DND-41 (cell line): ENCODE measurements at regions not wholly inside any gene's neighbourhood (a gene's known extent, or its start where the extent isn't known, plus 50 kb on each side); places are given as distances from the start of the nearest gene placed in this dataset.

ENCODE experiments used
- ATAC-seq: fragments of 200-7000 bp; cut with Tn5 transposase; 3 replicates; pipeline ENCODE4 v1.9.1; 2021; ENCODE audit warnings: low read depth; ENCODE audit not compliant: insufficient read depth
- DNase-seq: peaks from one replicate; pipeline ENCODE4 v3.0.0-alpha.2; 2020
- H2AFZ ChIP-seq: 2 replicates; pipeline ENCODE4 v1.6.0; 2012; ENCODE audit warnings: low read depth, low read length
- H3K27ac ChIP-seq: 2 replicates; pipeline ENCODE4 v1.5.1; 2012; ENCODE audit warnings: low read length, inconsistent platforms
- H3K27me3 ChIP-seq: fragments of 200-600 bp; sonication (generic); 2 replicates; pipeline ENCODE4 v1.6.0; 2012; ENCODE audit warnings: low read length, mild to moderate bottlenecking, inconsistent platforms; ENCODE audit not compliant: insufficient read depth, poor library complexity
- H3K36me3 ChIP-seq: 2 replicates; pipeline ENCODE4 v1.5.1; 2012; ENCODE audit warnings: low read length, inconsistent platforms; ENCODE audit not compliant: insufficient read depth
- H3K4me1 ChIP-seq: 2 replicates; pipeline ENCODE4 v1.5.1; 2012; ENCODE audit warnings: mild to moderate bottlenecking, low read length; ENCODE audit not compliant: insufficient read depth
- H3K4me2 ChIP-seq: 2 replicates; pipeline ENCODE4 v1.6.0; 2012; ENCODE audit warnings: mild to moderate bottlenecking, moderate library complexity, low read length, inconsistent platforms; ENCODE audit not compliant: insufficient read depth
- H3K4me3 ChIP-seq, 2 experiments: fragments of 200-600 bp in 1 of 2; shearing (Covaris generic) in 1 of 2; 2 replicates each; pipeline ENCODE4 v1.5.1; 2012 to 2016; ENCODE audit warnings: inconsistent platforms in 2 of 2, low read length in 2 of 2, mild to moderate bottlenecking in 2 of 2, low read depth in 1 of 2, moderate library complexity in 1 of 2
- H3K79me2 ChIP-seq: 2 replicates; pipeline ENCODE4 v1.6.0; 2012; ENCODE audit warnings: low read length, inconsistent platforms; ENCODE audit not compliant: insufficient read depth
- H3K9ac ChIP-seq: 2 replicates; pipeline ENCODE4 v1.6.0; 2012; ENCODE audit warnings: low read depth, mild to moderate bottlenecking, inconsistent platforms, low read length, moderate library complexity
- H3K9me3 ChIP-seq: 2 replicates; pipeline ENCODE4 v1.5.1; 2012; ENCODE audit warnings: low read length, moderate library complexity, mild to moderate bottlenecking, inconsistent platforms; ENCODE audit not compliant: insufficient read depth, severe bottlenecking
- H4K20me1 ChIP-seq: 2 replicates; pipeline ENCODE4 v1.6.0; 2012; ENCODE audit warnings: low read length; ENCODE audit not compliant: insufficient read depth
- EZH2 ChIP-seq: IDR thresholded peaks from 3 replicates; pipeline ENCODE4 v1.6.1; 2012; ENCODE audit warnings: borderline replicate concordance, low read depth, mild to moderate bottlenecking, moderate library complexity, low read length, inconsistent platforms; ENCODE audit not compliant: severe bottlenecking
- TF ChIP-seq, protein P1 (sequence below): IDR thresholded peaks from 2 replicates; pipeline ENCODE4 v1.5.1; 2012; ENCODE audit warnings: borderline replicate concordance, low read length, moderate library complexity, mild to moderate bottlenecking; ENCODE audit not compliant: poor library complexity, severe bottlenecking; ENCODE audit errors: extremely low read depth

DNA sequence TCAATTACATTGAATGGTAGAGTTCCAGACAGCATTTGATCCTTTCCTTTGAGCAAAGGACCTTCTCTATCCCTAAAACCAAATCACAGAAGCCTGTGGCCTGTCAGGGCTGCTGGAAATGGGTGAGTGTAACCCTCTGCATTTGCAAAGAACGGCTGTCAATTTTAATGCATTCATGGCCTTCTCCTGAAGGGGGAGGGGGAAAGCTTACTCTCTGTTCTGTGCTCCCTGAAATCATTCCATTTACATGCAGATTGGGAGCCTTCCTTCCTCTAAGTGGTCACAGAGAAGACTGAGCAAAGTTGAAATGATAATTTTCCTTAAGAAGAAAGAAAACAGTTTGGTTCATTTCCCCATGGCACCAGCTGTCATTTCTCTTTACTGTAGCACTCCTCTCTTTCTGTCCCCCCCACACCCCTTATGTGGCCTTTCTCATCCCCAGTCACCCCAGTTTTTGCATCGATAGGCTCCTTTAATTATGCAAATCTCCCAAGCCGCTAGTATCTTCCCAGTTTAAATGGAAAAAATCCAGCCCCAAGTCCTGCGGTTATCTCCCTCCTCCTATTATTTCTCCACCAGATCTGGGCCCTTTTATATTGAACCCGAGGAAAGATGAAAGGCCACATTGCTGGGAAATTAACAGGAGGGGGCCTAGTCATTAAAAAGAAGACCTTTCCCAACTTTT, 109.4 kb upstream of the KIRREL3 start:
- H3K27me3 ChIP-seq = peaks cover 34% of the 10 kb centered on the region
- H4K20me1 ChIP-seq = no peaks in the 10 kb centered on the region; the same call in 1 of the 2 replicates
- H3K9ac ChIP-seq = no peak overlapping the region
- ATAC-seq (no peak), DNase-seq (no peak)
- H3K9me3 ChIP-seq = no peaks in the 10 kb centered on the region
- no peaks in the 10 kb centered on the region for H3K36me3 ChIP-seq
- H3K4me3 ChIP-seq = no peak overlapping the region
- no peaks in the 10 kb centered on the region for H3K4me1 ChIP-seq
- TF ChIP-seq EZH2 = no peak
- TF ChIP-seq, protein P1, sequence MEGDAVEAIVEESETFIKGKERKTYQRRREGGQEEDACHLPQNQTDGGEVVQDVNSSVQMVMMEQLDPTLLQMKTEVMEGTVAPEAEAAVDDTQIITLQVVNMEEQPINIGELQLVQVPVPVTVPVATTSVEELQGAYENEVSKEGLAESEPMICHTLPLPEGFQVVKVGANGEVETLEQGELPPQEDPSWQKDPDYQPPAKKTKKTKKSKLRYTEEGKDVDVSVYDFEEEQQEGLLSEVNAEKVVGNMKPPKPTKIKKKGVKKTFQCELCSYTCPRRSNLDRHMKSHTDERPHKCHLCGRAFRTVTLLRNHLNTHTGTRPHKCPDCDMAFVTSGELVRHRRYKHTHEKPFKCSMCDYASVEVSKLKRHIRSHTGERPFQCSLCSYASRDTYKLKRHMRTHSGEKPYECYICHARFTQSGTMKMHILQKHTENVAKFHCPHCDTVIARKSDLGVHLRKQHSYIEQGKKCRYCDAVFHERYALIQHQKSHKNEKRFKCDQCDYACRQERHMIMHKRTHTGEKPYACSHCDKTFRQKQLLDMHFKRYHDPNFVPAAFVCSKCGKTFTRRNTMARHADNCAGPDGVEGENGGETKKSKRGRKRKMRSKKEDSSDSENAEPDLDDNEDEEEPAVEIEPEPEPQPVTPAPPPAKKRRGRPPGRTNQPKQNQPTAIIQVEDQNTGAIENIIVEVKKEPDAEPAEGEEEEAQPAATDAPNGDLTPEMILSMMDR = no peak
- no peak overlapping the region for H2AFZ ChIP-seq
- no peaks in the 10 kb centered on the region for H3K79me2 ChIP-seq
- H3K4me2 ChIP-seq = no peak overlapping the region
- H3K27ac ChIP-seq = no peak overlapping the region

DNA sequence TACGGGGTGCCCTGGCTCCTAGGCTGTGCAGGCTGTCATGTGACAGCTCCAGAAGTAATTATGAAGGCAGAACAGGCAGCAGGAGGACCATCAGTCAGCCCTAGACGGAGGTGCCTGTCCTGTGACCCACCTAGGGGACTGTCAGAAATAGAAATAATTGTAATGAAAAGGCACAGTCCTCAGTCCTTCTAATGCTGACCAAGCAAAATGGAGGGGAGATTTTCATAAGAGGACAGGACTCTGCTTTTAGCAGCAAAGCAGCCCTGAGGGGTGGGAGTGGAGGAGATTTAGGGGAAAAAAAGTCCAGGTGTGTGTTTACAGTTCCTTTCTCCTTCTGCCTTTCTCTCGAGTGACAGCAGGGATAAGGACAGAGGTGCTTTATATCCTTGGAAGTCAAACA, 108.3 kb upstream of the KIRREL3 start:
- no peaks in the 10 kb centered on the region for H3K4me1 ChIP-seq
- no peak overlapping the region for H2AFZ ChIP-seq
- H3K4me3 ChIP-seq = no peak overlapping the region
- H3K9me3 ChIP-seq = no peaks in the 10 kb centered on the region
- DNase-seq = no peak
- no peaks in the 10 kb centered on the region; the same call in 1 of the 2 replicates for H4K20me1 ChIP-seq
- no peak for ATAC-seq
- H3K79me2 ChIP-seq = no peaks in the 10 kb centered on the region
- no peaks in the 10 kb centered on the region for H3K36me3 ChIP-seq
- H3K4me2 ChIP-seq = no peak overlapping the region
- no peak for TF ChIP-seq EZH2
- TF ChIP-seq, protein P1 = no peak
- peaks cover 40% of the 10 kb centered on the region for H3K27me3 ChIP-seq
- H3K27ac ChIP-seq = no peak overlapping the region
- no peak overlapping the region for H3K9ac ChIP-seq

DNA sequence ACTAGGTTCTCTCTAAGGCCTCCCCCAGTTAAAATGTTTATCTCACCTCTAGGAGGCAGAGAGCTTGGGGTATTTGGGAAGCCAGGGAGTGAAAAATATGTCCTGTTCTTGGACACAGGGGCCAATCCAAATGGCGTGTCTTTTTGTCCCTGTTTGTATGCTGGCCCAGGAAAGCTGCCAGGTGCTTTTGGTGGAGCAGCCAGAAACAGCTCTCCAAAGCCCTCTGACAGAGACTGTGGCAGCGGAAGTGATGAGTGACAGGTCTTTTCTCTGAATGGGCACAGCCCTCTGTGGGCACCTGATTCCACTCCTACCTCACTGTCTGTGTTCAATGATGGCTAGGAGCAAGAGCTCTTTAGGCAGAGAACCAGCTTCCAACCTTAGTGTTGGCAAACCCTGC, 106.4 kb upstream of the KIRREL3 start:
- H3K9me3 ChIP-seq = no peaks in the 10 kb centered on the region
- H2AFZ ChIP-seq = no peak overlapping the region
- no peak overlapping the region for H3K27ac ChIP-seq
- H3K4me2 ChIP-seq = no peak overlapping the region
- no peaks in the 10 kb centered on the region; the same call in 1 of the 2 replicates for H4K20me1 ChIP-seq
- TF ChIP-seq, protein P1 = no peak
- no peak for TF ChIP-seq EZH2
- ATAC-seq (no peak), DNase-seq (no peak)
- H3K9ac ChIP-seq = no peak overlapping the region
- H3K36me3 ChIP-seq = no peaks in the 10 kb centered on the region
- no peaks in the 10 kb centered on the region for H3K4me1 ChIP-seq
- no peaks in the 10 kb centered on the region for H3K79me2 ChIP-seq
- peaks cover 42% of the 10 kb centered on the region for H3K27me3 ChIP-seq
- H3K4me3 ChIP-seq = no peak overlapping the region
